ENCODE measurements at regions not wholly inside any gene's neighbourhood (a gene's known extent, or its start where the extent isn't known, plus 50 kb on each side); places are given as distances from the start of the nearest gene placed in this dataset.

GRCh38 chr10:44289125-44289524 is 95.8 kb downstream of the CXCL12 start:
- ChIA-PET CTCF (no interaction called here), POLR2A (ENCODE audit: unreplicated experiment) (no interaction called here)
- no peak overlapping the region for H3K4me3 ChIP-seq
- H3K27me3 ChIP-seq (ENCODE audit: insufficient read depth, low read depth) = peaks cover 18% of the 10 kb centered on the region; the same call in 1 of the 2 replicates
- intact Hi-C loops (cut with micrococcal nuclease; ENCODE audit: unreplicated experiment) = no loop called here
- no peak for TF ChIP-seq EZH2 (IDR thresholded peaks at IDR 0.05; ENCODE audit: low read depth)
- no peak for TF ChIP-seq CTCF (conservative IDR thresholded peaks at IDR 0.05)
- H3F3A ChIP-seq (ENCODE audit: insufficient read depth, low read depth) = no peaks in the 10 kb centered on the region
- H2AFZ ChIP-seq = no peak overlapping the region
- H3K4me1 ChIP-seq (replicated peaks; ENCODE audit: insufficient read depth) = no peaks in the 10 kb centered on the region
- DNase-seq = no peak
- H3K27ac ChIP-seq = no peak overlapping the region
- no peaks in the 10 kb centered on the region for H3K9me3 ChIP-seq (ENCODE audit: insufficient read depth, low read depth)
- H4K20me1 ChIP-seq (ENCODE audit: insufficient read depth) = no peaks in the 10 kb centered on the region
- H3K9me2 ChIP-seq (ENCODE audit: insufficient read depth) = no peaks in the 10 kb centered on the region
- no peaks in the 10 kb centered on the region for H3K79me2 ChIP-seq (ENCODE audit: low read depth)
- H3K36me3 ChIP-seq (ENCODE audit: low read depth) = no peaks in the 10 kb centered on the region
- no peak overlapping the region for H3K4me2 ChIP-seq
- no TSS peak for BruUV-seq (replicated peaks)

GRCh38 chr10:44287408-44287807 is 97.5 kb downstream of the CXCL12 start:
- Histone ChIP-seq H3F3A (ENCODE audit: insufficient read depth, low read depth) (no peaks in the 10 kb centered on the region), H3K4me2 (no peak overlapping the region), H3K9me3 (ENCODE audit: insufficient read depth, low read depth) (no peaks in the 10 kb centered on the region), H3K4me1 (replicated peaks; ENCODE audit: insufficient read depth) (no peaks in the 10 kb centered on the region), H3K36me3 (ENCODE audit: low read depth) (no peaks in the 10 kb centered on the region), H3K27ac (no peak overlapping the region), H2AFZ (no peak overlapping the region), H3K27me3 (ENCODE audit: insufficient read depth, low read depth) (peaks cover 10% of the 10 kb centered on the region; the same call in 1 of the 2 replicates), H3K9me2 (ENCODE audit: insufficient read depth) (no peaks in the 10 kb centered on the region), H4K20me1 (ENCODE audit: insufficient read depth) (no peaks in the 10 kb centered on the region), H3K79me2 (ENCODE audit: low read depth) (no peaks in the 10 kb centered on the region), H3K4me3 (no peak overlapping the region)
- TF ChIP-seq EZH2 (IDR thresholded peaks at IDR 0.05; ENCODE audit: low read depth) = no peak
- no peak for TF ChIP-seq CTCF (conservative IDR thresholded peaks at IDR 0.05)
- intact Hi-C loops (cut with micrococcal nuclease; ENCODE audit: unreplicated experiment) = no loop called here
- ChIA-PET CTCF (no interaction called here), POLR2A (ENCODE audit: unreplicated experiment) (no interaction called here)
- DNase-seq = no peak
- no TSS peak for BruUV-seq (replicated peaks)

GRCh38 chr10:44284198-44285084 is 100.5 kb downstream of the CXCL12 start:
- H2AFZ ChIP-seq = no peak overlapping the region
- BruUV-seq (replicated peaks) = no TSS peak
- intact Hi-C loops (cut with micrococcal nuclease; ENCODE audit: unreplicated experiment) = no loop called here
- no peaks in the 10 kb centered on the region for H3K79me2 ChIP-seq (ENCODE audit: low read depth)
- no peak for TF ChIP-seq CTCF (conservative IDR thresholded peaks at IDR 0.05)
- no peak for TF ChIP-seq EZH2 (IDR thresholded peaks at IDR 0.05; ENCODE audit: low read depth)
- H3K36me3 ChIP-seq (ENCODE audit: low read depth) = no peaks in the 10 kb centered on the region
- 0 out of 2 replicates have a peak, but pooled peaks cover 4% of the 10 kb centered on the region for H3K27me3 ChIP-seq (ENCODE audit: insufficient read depth, low read depth)
- no peak for DNase-seq
- H3K4me3 ChIP-seq = no peak overlapping the region
- ChIA-PET POLR2A (ENCODE audit: unreplicated experiment) (no interaction called here), CTCF (no interaction called here)
- no peaks in the 10 kb centered on the region for H3K4me1 ChIP-seq (replicated peaks; ENCODE audit: insufficient read depth)
- no peaks in the 10 kb centered on the region for H3K9me3 ChIP-seq (ENCODE audit: insufficient read depth, low read depth)
- no peaks in the 10 kb centered on the region for H3F3A ChIP-seq (ENCODE audit: insufficient read depth, low read depth)
- H3K27ac ChIP-seq = no peak overlapping the region
- H4K20me1 ChIP-seq (ENCODE audit: insufficient read depth) = no peaks in the 10 kb centered on the region
- no peaks in the 10 kb centered on the region for H3K9me2 ChIP-seq (ENCODE audit: insufficient read depth)
- H3K4me2 ChIP-seq = no peak overlapping the region

Data from PC-9 (cell line).